ENCODE measurements at regions not wholly inside any gene's neighbourhood (a gene's known extent, or its start where the extent isn't known, plus 50 kb on each side); places are given as distances from the start of the nearest gene placed in this dataset.

DNA sequence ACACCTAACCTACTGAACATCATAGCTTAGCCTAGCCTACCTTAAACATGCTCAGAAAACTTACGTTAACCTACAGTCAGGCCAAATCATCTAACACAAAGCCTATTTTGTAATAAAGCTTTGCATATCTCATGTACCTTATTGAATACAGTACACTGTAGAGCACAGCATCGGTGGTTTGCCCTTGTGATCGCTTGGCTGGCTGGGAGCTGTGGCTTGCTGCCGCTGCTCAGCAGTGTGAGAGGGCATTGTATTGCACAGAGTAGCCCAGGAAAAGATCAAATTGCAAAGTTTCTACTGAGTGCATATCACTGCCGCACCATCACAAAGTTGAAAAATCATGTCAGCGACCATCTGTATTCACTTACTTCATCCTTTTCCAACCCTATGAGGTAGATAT, 62.3 kb upstream of the NCK2 start:
- TF ChIP-seq, protein P1, sequence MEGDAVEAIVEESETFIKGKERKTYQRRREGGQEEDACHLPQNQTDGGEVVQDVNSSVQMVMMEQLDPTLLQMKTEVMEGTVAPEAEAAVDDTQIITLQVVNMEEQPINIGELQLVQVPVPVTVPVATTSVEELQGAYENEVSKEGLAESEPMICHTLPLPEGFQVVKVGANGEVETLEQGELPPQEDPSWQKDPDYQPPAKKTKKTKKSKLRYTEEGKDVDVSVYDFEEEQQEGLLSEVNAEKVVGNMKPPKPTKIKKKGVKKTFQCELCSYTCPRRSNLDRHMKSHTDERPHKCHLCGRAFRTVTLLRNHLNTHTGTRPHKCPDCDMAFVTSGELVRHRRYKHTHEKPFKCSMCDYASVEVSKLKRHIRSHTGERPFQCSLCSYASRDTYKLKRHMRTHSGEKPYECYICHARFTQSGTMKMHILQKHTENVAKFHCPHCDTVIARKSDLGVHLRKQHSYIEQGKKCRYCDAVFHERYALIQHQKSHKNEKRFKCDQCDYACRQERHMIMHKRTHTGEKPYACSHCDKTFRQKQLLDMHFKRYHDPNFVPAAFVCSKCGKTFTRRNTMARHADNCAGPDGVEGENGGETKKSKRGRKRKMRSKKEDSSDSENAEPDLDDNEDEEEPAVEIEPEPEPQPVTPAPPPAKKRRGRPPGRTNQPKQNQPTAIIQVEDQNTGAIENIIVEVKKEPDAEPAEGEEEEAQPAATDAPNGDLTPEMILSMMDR (IDR thresholded peaks at IDR 0.05; ENCODE audit: borderline replicate concordance, control extremely low read depth, extremely low read depth, insufficient read depth, missing control alignments) = no peak
- DNase-seq (ENCODE audit: low spot score) = no peak
- in situ Hi-C loops (cut with MboI; ENCODE audit: low sequenced_read_pairs, unreplicated experiment) = no loop called here

GRCh38 chr2:105681927-105682326, 62.8 kb upstream of the NCK2 start:
- no peak for DNase-seq (ENCODE audit: low spot score)
- in situ Hi-C loops (cut with MboI; ENCODE audit: low sequenced_read_pairs, unreplicated experiment) = no loop called here
- TF ChIP-seq, protein P1 (IDR thresholded peaks at IDR 0.05; ENCODE audit: borderline replicate concordance, control extremely low read depth, extremely low read depth, insufficient read depth, missing control alignments) = no peak

DNA sequence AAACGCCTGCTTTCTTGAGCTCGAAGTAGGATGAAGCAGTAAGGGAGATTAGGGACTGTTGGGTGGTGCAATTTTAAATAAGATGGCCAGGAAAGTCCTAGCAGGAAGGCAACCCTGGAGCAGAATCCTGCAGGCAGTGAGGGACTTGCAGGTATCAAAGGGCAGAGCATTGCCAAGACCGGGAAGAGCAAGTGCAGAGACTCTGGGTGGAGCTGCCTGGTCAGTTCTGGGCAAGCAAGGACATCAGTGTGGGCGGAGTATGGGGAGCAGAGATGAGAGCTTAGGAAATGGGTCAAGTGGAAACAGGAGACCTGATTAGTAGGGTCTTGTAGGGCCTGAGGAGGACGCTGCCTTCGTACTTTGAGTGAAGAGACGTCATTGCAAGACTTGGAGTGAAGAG, 64.4 kb upstream of the NCK2 start:
- TF ChIP-seq, protein P1 (IDR thresholded peaks at IDR 0.05; ENCODE audit: borderline replicate concordance, control extremely low read depth, extremely low read depth, insufficient read depth, missing control alignments) = no peak
- in situ Hi-C loops (cut with MboI; ENCODE audit: low sequenced_read_pairs, unreplicated experiment) = no loop called here
- DNase-seq (ENCODE audit: low spot score) = no peak

GRCh38 chr2:105678346-105678745, 66.4 kb upstream of the NCK2 start:
- no peak for DNase-seq (ENCODE audit: low spot score)
- in situ Hi-C loops (cut with MboI; ENCODE audit: low sequenced_read_pairs, unreplicated experiment) = no loop called here
- TF ChIP-seq, protein P1 (IDR thresholded peaks at IDR 0.05; ENCODE audit: borderline replicate concordance, control extremely low read depth, extremely low read depth, insufficient read depth, missing control alignments) = no peak

DNA sequence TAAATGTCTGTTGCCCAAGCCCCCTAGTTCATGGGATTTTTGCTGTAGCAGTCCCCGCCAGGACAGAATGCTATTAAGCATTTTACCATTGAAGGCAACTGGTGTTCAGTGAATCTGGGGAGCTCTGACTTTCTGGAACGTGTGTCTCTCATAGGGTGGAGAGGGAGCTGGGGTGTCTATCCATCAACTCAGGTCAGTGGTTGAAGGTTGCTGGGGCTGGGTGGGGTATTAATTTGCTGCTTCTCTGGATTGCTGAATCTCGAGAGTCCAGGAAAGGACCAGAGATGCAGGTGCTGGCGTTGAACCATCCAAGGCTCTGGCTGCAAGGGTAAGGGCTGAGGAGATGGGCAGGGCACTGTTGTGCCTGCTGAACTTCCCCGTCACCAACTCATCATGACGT, 66.8 kb upstream of the NCK2 start:
- TF ChIP-seq, protein P1 (IDR thresholded peaks at IDR 0.05; ENCODE audit: borderline replicate concordance, control extremely low read depth, extremely low read depth, insufficient read depth, missing control alignments) = no peak
- DNase-seq (ENCODE audit: low spot score) = no peak
- in situ Hi-C loops (cut with MboI; ENCODE audit: low sequenced_read_pairs, unreplicated experiment) = no loop called here

GRCh38 chr2:105675841-105676240, 68.9 kb upstream of the NCK2 start:
- in situ Hi-C loops (cut with MboI; ENCODE audit: low sequenced_read_pairs, unreplicated experiment) = no loop called here
- no peak for DNase-seq (ENCODE audit: low spot score)
- TF ChIP-seq, protein P1 (IDR thresholded peaks at IDR 0.05; ENCODE audit: borderline replicate concordance, control extremely low read depth, extremely low read depth, insufficient read depth, missing control alignments) = no peak

All from GM13976 (cell line).